ENCODE measurements at regions not wholly inside any gene's neighbourhood (a gene's known extent, or its start where the extent isn't known, plus 50 kb on each side); places are given as distances from the start of the nearest gene placed in this dataset.
"Not testable (repeated sequence)": the region's sequence is repeated elsewhere in the genome, so short reads cannot be mapped to it uniquely, and the experiment has no call there.

DNA sequence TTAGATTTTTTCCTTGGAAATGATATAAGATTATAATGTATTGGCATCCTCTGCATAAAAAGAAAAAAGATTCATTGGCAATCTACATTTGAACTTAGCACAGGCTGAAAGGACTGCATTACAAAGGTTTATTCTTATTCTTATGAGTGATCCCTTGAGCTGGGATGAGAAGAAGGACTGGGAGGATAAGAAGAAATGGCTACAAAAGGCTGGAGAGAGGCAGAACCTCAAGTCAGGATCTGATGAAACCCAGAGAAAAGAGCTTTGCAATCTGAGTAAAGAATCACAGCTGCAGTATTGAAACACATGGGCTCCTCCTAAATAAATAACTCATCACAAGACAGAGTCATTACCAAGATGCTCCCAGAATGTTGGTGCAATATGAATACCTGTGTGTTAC is 1635.4 kb upstream of the FLRT2 start:
- peaks cover 12% of the 10 kb centered on the region for H3K9me3 Mint-ChIP-seq (ENCODE audit: low read depth)
- no peak overlapping the region for H3K27ac Mint-ChIP-seq
- DNase-seq (no peak), ATAC-seq (no peak)
- no peak overlapping the region for H3K4me3 Mint-ChIP-seq
- CTCF ChIA-PET: no interaction called here
- no peaks in the 10 kb centered on the region for H3K36me3 Mint-ChIP-seq
- H3K4me1 Mint-ChIP-seq: no peaks in the 10 kb centered on the region
- no peaks in the 10 kb centered on the region for H3K27me3 Mint-ChIP-seq

DNA sequence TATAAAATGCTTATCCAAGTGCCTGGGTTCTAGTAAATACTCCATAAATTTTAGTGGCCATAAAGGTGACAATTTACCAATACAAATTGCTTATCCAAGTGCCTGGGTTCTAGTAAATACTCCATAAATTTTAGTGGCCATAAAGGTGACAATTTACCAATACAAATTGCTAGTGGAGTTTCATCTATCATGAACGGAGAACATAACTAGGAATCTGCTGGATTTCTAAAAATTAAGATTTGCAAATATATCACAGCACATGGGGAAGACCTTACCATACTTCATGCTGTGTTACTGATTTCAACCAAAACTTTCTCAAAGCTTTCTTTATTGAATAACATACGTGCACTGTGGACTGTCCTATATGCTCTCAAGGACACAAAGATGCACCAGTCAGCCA is 1631.4 kb upstream of the FLRT2 start:
- H3K9me3 Mint-ChIP-seq (ENCODE audit: low read depth): not testable (repeated sequence)

DNA sequence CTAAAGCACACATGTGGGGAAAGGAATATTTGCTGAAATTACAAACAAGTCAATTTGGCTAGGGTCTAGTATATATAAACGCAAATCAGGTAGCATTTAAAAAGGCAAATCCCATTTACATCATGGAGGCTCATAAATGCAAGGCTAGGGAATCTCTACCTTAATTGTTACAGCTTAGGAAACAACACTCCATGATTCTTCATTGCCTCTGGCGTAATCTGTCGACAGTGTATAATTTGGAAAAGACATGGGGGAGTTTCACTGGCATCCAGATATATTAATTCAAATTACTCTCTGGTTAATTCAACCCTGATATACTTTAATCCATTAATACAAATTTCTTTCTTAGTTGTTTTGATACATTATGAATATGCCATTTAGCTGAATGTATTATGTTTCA is 1630.2 kb upstream of the FLRT2 start:
- ATAC-seq: no peak
- Mint-ChIP-seq H3K9me3 (ENCODE audit: low read depth) (peaks cover 8% of the 10 kb centered on the region), H3K27ac (no peak overlapping the region), H3K4me1 (no peaks in the 10 kb centered on the region), H3K27me3 (no peaks in the 10 kb centered on the region), H3K36me3 (no peaks in the 10 kb centered on the region), H3K4me3 (no peak overlapping the region)
- DNase-seq: no peak
- CTCF ChIA-PET: no interaction called here

More for the DNA sequence above, 1631.4 kb upstream of the FLRT2 start:
- H3K27me3 Mint-ChIP-seq, ATAC-seq, H3K36me3 Mint-ChIP-seq, H3K27ac Mint-ChIP-seq, DNase-seq, H3K4me1 Mint-ChIP-seq, CTCF ChIA-PET, H3K4me3 Mint-ChIP-seq: not testable (repeated sequence)

DNA sequence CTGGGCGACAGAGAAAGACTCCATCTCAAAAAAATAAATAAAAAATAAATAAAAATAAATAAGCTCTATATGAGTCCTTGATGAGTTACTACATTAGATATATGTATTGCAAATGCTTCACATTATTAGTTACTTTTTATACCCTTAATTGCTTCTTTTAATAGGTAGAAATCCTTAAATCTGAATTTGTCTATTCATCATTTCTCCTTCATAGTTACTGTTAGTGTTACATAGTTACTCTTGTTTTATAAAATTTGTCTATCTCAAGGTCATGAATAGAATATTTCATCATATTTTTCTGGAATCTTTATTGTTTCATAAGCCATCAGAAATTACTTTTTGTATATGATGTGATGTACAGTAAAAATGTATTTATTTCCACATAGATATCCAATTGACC is 1624.8 kb upstream of the FLRT2 start:
- H3K4me1 Mint-ChIP-seq: no peaks in the 10 kb centered on the region
- no peak overlapping the region for H3K4me3 Mint-ChIP-seq
- peaks cover 9% of the 10 kb centered on the region for H3K9me3 Mint-ChIP-seq (ENCODE audit: low read depth)
- ATAC-seq (no peak), DNase-seq (no peak)
- no peak overlapping the region for H3K27ac Mint-ChIP-seq
- H3K27me3 Mint-ChIP-seq: no peaks in the 10 kb centered on the region
- no peaks in the 10 kb centered on the region for H3K36me3 Mint-ChIP-seq
- CTCF ChIA-PET: no interaction called here

GRCh38 chr14:83908419-83908818 is 1621.5 kb upstream of the FLRT2 start:
- H3K4me1 Mint-ChIP-seq: no peaks in the 10 kb centered on the region
- no peak overlapping the region for H3K27ac Mint-ChIP-seq
- ATAC-seq (no peak), DNase-seq (no peak)
- CTCF ChIA-PET: no interaction called here
- peaks cover 11% of the 10 kb centered on the region for H3K9me3 Mint-ChIP-seq (ENCODE audit: low read depth)
- no peak overlapping the region for H3K4me3 Mint-ChIP-seq
- no peaks in the 10 kb centered on the region for H3K27me3 Mint-ChIP-seq
- no peaks in the 10 kb centered on the region for H3K36me3 Mint-ChIP-seq

GRCh38 chr14:83909507-83909906 is 1620.4 kb upstream of the FLRT2 start:
- Mint-ChIP-seq H3K27ac (no peak overlapping the region), H3K4me3 (no peak overlapping the region), H3K36me3 (no peaks in the 10 kb centered on the region), H3K27me3 (no peaks in the 10 kb centered on the region), H3K9me3 (ENCODE audit: low read depth) (peaks cover 11% of the 10 kb centered on the region), H3K4me1 (no peaks in the 10 kb centered on the region)
- ATAC-seq (no peak), DNase-seq (no peak)
- CTCF ChIA-PET: no interaction called here

- CTCF ChIA-PET: no interaction called here
- Mint-ChIP-seq H3K27ac (no peak overlapping the region), H3K4me3 (no peak overlapping the region), H3K9me3 (ENCODE audit: low read depth) (peaks cover 11% of the 10 kb centered on the region), H3K36me3 (no peaks in the 10 kb centered on the region), H3K27me3 (no peaks in the 10 kb centered on the region), H3K4me1 (no peaks in the 10 kb centered on the region)
- DNase-seq (no peak), ATAC-seq (no peak)
Observed at GRCh38 chr14:83912032-83912642, 1617.8 kb upstream of the FLRT2 start.

DNA sequence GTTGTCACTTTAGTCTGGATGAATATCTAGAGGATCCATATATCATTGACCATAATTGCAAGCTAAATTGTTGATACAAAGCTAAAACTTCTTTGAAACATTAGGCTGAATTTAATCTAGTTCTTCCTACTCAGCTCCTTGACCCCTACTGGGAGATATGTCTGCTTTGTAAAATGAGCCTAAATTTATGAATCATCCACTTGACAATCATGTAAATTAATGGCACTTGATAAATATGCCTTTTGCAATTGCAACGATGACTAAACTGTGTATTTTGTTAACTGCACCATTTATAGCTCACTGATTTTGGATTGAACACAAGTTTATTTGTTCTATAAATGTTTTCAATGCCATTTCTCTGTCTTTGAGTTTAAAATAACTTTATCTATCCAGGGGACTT is 1616.5 kb upstream of the FLRT2 start:
- Mint-ChIP-seq H3K9me3 (ENCODE audit: low read depth) (peaks cover 12% of the 10 kb centered on the region), H3K36me3 (no peaks in the 10 kb centered on the region), H3K27ac (no peak overlapping the region), H3K4me1 (no peaks in the 10 kb centered on the region), H3K4me3 (no peak overlapping the region), H3K27me3 (no peaks in the 10 kb centered on the region)
- CTCF ChIA-PET: no interaction called here
- DNase-seq: no peak
- ATAC-seq: no peak

- DNase-seq (no peak), ATAC-seq (no peak)
- H3K36me3 Mint-ChIP-seq: no peaks in the 10 kb centered on the region
- CTCF ChIA-PET: no interaction called here
- no peak overlapping the region for H3K4me3 Mint-ChIP-seq
- no peak overlapping the region for H3K27ac Mint-ChIP-seq
- no peaks in the 10 kb centered on the region for H3K27me3 Mint-ChIP-seq
- no peaks in the 10 kb centered on the region for H3K4me1 Mint-ChIP-seq
- H3K9me3 Mint-ChIP-seq (ENCODE audit: low read depth): peaks cover 4% of the 10 kb centered on the region
Observed at GRCh38 chr14:83918546-83918945, 1611.4 kb upstream of the FLRT2 start.

GRCh38 chr14:83919675-83920074 is 1610.3 kb upstream of the FLRT2 start:
- CTCF ChIA-PET; H3K9me3 Mint-ChIP-seq (ENCODE audit: low read depth); H3K4me3 Mint-ChIP-seq: not testable (repeated sequence)

GRCh38 chr14:83923842-83924241 is 1606.1 kb upstream of the FLRT2 start:
- Mint-ChIP-seq H3K27me3 (no peaks in the 10 kb centered on the region), H3K4me3 (no peak overlapping the region), H3K36me3 (no peaks in the 10 kb centered on the region), H3K27ac (no peak overlapping the region), H3K9me3 (ENCODE audit: low read depth) (peaks cover 10% of the 10 kb centered on the region), H3K4me1 (no peaks in the 10 kb centered on the region)
- no peak for ATAC-seq
- DNase-seq: no peak
- CTCF ChIA-PET: no interaction called here

More at GRCh38 chr14:83919675-83920074, 1610.3 kb upstream of the FLRT2 start:
- H3K27ac Mint-ChIP-seq, H3K27me3 Mint-ChIP-seq, H3K36me3 Mint-ChIP-seq, H3K4me1 Mint-ChIP-seq, ATAC-seq, DNase-seq: not testable (repeated sequence)

DNA sequence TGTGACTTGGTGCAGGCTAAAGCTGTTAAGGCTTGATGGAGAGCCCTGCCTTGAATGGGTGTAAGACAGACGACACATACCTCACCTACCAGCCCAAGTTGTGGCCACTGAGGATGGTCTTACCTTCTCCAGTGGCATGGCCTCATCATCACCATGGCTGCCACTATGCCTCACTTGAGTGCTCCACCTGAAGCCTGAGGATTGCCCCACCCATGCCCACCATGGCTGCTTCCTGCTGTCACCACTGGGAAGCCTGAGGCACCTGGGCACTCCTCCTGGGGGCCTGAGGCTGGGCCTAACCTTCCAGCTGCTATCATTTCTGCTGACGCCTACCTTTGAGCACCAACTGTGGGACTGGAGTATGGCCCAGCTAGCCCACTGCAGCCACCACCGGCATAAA is 1605.7 kb upstream of the FLRT2 start:
- CTCF ChIA-PET: no interaction called here
- no peak for ATAC-seq
- peaks cover 12% of the 10 kb centered on the region for H3K9me3 Mint-ChIP-seq (ENCODE audit: low read depth)

DNA sequence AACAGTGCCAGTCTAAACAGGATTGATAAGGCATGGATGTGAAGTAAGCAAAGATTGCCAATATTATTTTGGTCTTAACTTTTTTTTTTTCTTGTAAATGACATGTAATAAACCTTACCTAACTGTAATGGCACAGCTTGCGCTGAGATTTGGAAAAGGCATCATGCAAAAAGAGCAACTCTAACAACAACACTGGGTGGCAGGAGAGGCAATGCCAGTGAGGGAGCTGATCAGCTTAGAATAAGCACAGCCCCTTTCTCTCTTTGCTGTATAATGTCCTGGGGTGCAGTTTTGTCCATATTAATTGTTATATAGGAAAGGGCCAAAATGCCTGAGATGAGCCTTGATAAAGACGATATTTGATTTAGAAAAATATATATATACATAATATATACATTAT is 1589.7 kb upstream of the FLRT2 start:
- Mint-ChIP-seq H3K36me3 (no peaks in the 10 kb centered on the region), H3K4me1 (no peaks in the 10 kb centered on the region), H3K27ac (no peak overlapping the region), H3K9me3 (ENCODE audit: low read depth) (peaks cover 12% of the 10 kb centered on the region), H3K27me3 (no peaks in the 10 kb centered on the region), H3K4me3 (no peak overlapping the region)
- CTCF ChIA-PET: no interaction called here
- DNase-seq (no peak), ATAC-seq (no peak)

More for the DNA sequence above, 1605.7 kb upstream of the FLRT2 start:
- H3K4me1 Mint-ChIP-seq: no peaks in the 10 kb centered on the region
- H3K4me3 Mint-ChIP-seq: no peak overlapping the region
- H3K36me3 Mint-ChIP-seq: no peaks in the 10 kb centered on the region
- no peak for DNase-seq
- H3K27ac Mint-ChIP-seq: no peak overlapping the region
- no peaks in the 10 kb centered on the region for H3K27me3 Mint-ChIP-seq

DNA sequence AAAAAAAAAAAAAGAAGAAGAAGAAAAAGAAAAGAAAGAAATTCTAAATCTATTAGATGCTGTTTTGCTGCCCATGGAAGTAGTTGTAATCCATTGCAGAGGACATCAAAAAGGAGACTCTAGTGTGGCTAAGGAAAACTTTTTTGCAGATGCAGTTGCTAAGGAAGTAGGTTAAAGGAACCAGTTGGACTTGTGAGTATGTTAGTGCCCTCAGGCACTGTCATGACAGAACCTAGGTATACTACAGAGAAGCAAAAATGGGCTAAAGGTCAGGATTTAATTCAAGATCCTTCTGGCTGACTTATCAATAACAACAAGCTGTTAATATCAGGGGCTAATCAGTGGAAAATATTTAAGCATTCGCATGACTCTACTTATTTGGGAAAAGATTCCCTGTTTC is 1571.6 kb upstream of the FLRT2 start:
- Mint-ChIP-seq H3K9me3 (ENCODE audit: low read depth) (peaks cover 6% of the 10 kb centered on the region), H3K27me3 (no peaks in the 10 kb centered on the region), H3K27ac (no peak overlapping the region), H3K36me3 (no peaks in the 10 kb centered on the region), H3K4me3 (no peak overlapping the region), H3K4me1 (no peaks in the 10 kb centered on the region)
- DNase-seq (no peak), ATAC-seq (no peak)
- CTCF ChIA-PET: no interaction called here

Measured in activated CD8-positive, alpha-beta memory T cell treated with anti-CD3 and anti-CD28 coated beads, Interleukin-2, amount 10 ng/mL, durations not matched to agents 7 days and 5 days (primary cell).